Left renal pelvis (tissue), 4 donors: ENCODE measurements at regions not wholly inside any gene's neighbourhood (a gene's known extent, or its start where the extent isn't known, plus 50 kb on each side); places are given as distances from the start of the nearest gene placed in this dataset.
A peak's percentile ranks its signal among the peaks of the same experiment; 100 is the strongest.
"Not testable (repeated sequence)": the region's sequence is repeated elsewhere in the genome, so short reads cannot be mapped to it uniquely, and the experiment has no call there.

Experiments
- DNase-seq, 4 donors: peaks; one replicate each; pipeline ENCODE4 v3.0.0-alpha.2; 2013; ENCODE audit warnings: low read depth in 4 of 4, low spot score in 3 of 4

- peak in 3 of 4 donors; percentile 45 to 75 (median 52) for DNase-seq
Measured at GRCh38 chr3:178320456-178321351, 215.5 kb upstream of the KCNMB2 start.

- DNase-seq, result no peak
Measured at GRCh38 chr3:178324356-178324755, 211.9 kb upstream of the KCNMB2 start.

- peak in 1 of 4 donors; percentile 34 for DNase-seq
Measured at GRCh38 chr3:178325330-178325729, 210.9 kb upstream of the KCNMB2 start.

GRCh38 chr3:178329936-178330335 lies 206.3 kb upstream of the KCNMB2 start:
- no peak for DNase-seq

- no peak for DNase-seq
Measured at GRCh38 chr3:178334239-178334638, 202.0 kb upstream of the KCNMB2 start.

DNA sequence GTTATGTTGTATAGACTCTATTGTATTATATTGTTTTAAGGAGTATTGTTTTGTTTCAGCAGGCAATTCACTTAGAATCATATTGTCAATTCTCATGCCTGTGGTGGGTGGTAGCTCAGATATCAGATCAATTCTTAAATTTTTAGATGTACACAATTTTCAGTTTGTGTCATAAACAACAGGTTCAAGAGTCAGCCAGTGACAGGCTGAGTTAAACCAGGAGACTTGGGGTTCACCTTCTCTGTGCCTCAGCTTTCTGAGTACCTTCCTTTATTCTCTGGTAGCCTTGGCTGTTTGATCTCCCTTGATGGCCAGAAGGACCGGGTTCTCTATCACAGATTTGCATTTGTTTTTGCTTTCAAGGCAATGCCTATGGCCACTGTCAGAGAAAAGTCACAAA lies 199.9 kb upstream of the KCNMB2 start:
- no peak for DNase-seq

- DNase-seq, result no peak
Measured at GRCh38 chr3:178340506-178340905, 195.7 kb upstream of the KCNMB2 start.

DNA sequence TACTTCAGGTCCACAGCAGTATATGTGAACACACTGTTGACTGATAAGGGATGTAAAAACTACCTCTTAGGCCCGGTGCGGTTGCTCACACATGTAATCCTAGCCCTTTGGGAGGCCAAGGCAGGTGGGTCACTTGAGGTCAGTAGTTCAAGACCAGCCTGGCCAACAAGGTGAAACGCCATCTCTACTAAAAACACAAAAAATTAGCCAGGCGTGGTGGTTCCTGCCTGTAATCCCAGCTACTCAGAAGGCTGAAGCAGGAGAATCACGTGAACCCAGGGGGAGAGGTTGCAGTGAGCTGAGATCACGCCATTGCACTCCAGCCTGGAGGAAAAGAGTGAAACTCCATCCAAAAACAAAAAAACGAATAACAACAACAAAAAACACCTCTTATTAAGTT lies 194.6 kb upstream of the KCNMB2 start:
- no peak for DNase-seq

DNA sequence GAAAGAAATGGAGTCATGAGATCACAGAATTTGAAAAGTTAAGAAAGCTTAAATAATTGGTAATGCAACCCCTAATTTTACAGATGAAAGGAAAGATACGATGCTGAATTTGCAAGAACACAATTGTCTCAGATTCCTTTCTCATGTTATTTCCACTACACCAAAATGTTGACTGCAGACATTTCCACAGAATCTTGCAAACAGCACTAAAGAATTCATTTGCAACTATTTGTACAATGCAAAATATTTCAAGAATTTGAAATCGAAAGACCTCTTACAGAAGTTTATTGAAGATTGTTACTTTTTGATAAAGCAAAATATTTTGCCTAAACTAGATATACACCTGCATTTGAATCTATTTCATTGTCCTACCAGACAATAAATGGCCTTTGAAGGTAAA lies 194.1 kb upstream of the KCNMB2 start:
- no peak for DNase-seq

DNA sequence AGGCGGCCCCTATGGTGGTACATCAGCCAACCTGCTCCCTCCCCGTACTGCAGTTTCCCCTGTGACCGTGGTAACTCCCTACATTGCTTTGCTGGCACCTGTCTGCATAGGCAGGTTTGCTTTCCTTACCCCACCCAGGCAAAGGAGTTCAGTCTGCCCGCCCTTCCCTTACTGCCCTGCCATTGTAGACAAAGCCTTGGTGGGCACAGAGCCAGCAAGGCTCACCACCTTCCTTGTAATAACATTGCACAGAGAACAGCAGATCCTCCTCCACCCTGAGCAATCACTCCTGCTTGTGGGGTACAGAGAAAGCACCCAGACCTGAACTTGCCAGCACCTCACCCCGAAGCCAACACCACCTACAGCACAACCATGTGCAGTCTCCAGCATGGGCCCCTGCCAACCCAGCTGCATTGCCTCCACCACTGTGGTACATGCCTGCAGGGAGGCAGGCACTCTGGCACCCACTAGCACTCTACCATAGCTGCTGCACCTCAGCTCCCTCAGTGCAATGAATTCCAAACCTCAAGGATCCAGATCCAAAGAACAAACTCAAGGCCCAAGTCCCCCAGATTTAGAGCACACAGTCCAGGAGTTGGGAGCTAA lies 192.7 kb upstream of the KCNMB2 start:
- DNase-seq, result no peak

GRCh38 chr3:178345944-178346343 lies 190.3 kb upstream of the KCNMB2 start:
- no peak for DNase-seq

GRCh38 chr3:178348561-178349217 lies 187.5 kb upstream of the KCNMB2 start:
- DNase-seq, result not testable (repeated sequence)

DNA sequence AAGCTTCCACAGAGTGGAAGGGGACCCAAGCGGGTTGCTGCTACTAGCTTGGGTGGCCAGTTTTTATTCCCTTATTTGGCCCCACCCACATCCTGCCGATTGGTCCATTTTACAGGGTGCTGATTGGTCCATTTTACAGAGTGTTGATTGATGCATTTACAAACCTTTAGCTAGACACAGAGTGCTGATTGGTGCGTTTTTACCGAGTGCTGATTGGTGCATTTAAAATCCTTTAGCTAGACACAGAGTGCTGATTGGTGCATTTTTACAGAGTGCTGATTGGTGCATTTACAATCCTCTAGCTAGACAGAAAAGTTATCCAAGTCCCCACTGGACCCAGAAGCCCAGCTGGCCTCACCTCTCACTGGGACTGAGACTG lies 187.0 kb upstream of the KCNMB2 start:
- not testable (repeated sequence) for DNase-seq

DNA sequence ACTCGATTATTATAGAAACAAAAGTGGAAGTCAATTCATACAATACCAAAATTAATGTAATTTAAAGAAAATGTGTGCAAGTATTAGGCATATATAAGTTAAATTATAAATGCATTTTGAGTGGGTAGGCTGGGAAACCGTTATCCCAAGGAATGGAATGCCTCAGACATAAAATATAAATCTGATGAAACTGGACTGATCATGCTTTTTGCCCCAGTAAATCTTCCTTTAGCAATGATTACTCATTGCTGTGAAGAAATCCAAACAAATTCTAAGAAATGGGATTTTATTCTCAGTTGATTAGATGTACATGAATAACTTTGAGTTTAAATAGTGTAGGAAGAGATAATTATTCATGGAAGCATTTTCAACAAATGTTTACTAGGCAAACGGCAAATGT lies 185.5 kb upstream of the KCNMB2 start:
- DNase-seq, result no peak

DNA sequence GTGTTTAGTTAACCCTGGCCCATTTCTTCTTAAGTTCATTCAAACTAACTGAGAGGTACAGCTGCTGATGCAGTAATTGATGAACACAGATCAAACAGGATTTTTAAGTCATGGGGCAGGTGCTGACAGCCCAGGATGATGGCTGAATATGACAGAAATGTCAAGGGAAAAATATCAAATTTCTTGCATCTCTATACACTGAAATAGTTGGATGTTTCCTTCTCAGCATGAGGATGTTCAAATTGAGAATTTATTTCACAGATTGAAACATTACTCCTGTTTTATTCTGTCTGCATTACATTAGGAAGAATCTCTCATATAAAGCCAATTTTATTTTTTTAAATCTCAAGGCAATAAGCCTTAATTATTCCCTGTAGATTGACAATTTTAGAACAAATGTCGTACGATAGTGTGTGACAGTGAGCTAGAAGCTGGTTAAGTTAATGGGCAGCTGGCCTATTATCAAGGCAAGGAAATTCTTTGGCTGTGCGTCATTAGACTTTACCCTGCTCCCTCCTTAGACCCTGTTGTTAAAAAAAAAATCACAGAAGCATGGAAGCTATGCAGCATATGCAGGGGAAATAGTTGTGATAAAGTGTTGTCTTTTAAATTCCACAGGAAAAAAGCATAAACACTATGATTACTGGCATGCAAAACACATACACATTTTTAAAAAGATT lies 183.8 kb upstream of the KCNMB2 start:
- DNase-seq, result peak in 1 of 4 donors; percentile 24

DNA sequence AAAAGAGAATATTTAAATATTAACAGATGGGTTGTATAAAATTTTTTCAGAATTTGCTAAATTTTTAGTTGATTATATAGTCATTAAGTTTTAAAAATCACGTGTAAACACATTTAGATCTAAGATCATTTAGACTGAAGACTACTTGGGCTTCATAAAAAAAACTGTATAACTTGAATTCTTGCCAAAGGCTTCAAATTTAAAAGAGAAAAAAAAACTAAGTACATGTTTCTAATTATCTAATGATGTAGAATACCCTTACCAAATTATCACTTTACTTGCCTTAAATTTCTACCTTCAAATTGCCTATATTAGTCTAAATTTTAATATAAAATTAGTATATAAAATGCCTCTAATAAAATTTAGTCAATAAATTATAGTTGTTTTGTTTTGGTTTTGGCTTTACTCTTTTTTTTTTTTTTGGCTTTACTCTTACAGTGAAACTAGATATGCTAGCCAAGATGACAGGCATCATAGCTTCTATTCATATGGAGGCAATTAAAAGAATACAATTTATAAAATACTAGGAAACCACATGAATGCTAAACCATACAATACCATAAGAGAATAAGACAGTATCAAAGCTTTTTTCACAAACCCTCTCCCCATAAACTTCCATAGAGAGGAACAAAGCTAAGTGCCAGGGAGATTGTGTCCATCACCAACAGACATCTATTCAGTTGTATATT lies 183.1 kb upstream of the KCNMB2 start:
- DNase-seq, result no peak

- DNase-seq, result no peak
Measured at GRCh38 chr3:178359728-178360127, 176.5 kb upstream of the KCNMB2 start.

GRCh38 chr3:178363048-178363447 lies 173.2 kb upstream of the KCNMB2 start:
- DNase-seq, result not testable (repeated sequence)

- DNase-seq, result no peak
Measured at GRCh38 chr3:178367817-178368617, 168.2 kb upstream of the KCNMB2 start.

GRCh38 chr3:178369006-178369405 lies 167.2 kb upstream of the KCNMB2 start:
- DNase-seq, result no peak
